ENCODE measurements at regions not wholly inside any gene's neighbourhood (a gene's known extent, or its start where the extent isn't known, plus 50 kb on each side); places are given as distances from the start of the nearest gene placed in this dataset.
"Not testable (repeated sequence)": the region's sequence is repeated elsewhere in the genome, so short reads cannot be mapped to it uniquely, and the experiment has no call there.

- peak; percentile 66 to 74 (median 72) for TF ChIP-seq CTCF (IDR thresholded peaks at IDR 0.05)
- TF ChIP-seq POLR2AphosphoS5 (IDR thresholded peaks at IDR 0.05); POLR2A (IDR thresholded peaks at IDR 0.05; ENCODE audit: low read depth): not testable (repeated sequence)
Observed at GRCh38 chr17:45592433-45592923, 102.0 kb upstream of the PLEKHM1 start.
